GM23248 (cell line): ENCODE measurements at regions not wholly inside any gene's neighbourhood (a gene's known extent, or its start where the extent isn't known, plus 50 kb on each side); places are given as distances from the start of the nearest gene placed in this dataset.

Source experiments
- EZH2 ChIP-seq: fragments of 200-600 bp; sonication (generic); IDR thresholded peaks from 2 replicates; pipeline ENCODE4 v1.6.1; 2018; ENCODE audit warnings: antibody characterized with exemption, mild to moderate bottlenecking; ENCODE audit not compliant: insufficient read depth, poor library complexity, severe bottlenecking
- EZH2phosphoT487 ChIP-seq: fragments of 200-600 bp; sonication (generic); IDR thresholded peaks from 2 replicates; pipeline ENCODE4 v1.6.1; 2018; ENCODE audit warnings: antibody characterized with exemption, moderate library complexity, mild to moderate bottlenecking, low read depth; ENCODE audit not compliant: insufficient read depth

DNA sequence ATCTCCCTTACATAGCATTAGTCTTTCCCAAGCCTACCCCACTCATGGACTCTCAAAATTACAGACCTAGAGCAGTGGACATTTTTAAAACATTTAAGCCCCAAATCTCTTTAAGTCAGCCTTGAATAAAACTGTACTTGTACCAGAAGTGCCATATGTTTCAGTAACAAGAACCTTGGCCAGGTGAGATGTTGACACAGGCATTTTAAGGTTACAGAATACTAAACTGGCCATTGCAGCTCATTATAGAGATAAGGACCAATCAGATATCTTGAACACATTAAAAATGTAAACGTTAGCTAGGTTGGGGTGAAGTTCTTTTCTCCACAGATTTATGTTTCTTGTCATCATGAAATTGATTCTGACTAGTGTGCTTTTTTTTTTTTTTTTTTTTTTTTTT lies 103.8 kb upstream of the MIER3 start:
- TF ChIP-seq EZH2phosphoT487 (no peak), EZH2 (no peak)
